HepG2 (cell line): ENCODE measurements at regions not wholly inside any gene's neighbourhood (a gene's known extent, or its start where the extent isn't known, plus 50 kb on each side); places are given as distances from the start of the nearest gene placed in this dataset.

Experiments used
- ATAC-seq: fragments of 200-7000 bp; cut with Tn5 transposase; 3 replicates; pipeline ENCODE4 v1.9.1; 2020; ENCODE audit warnings: mild to moderate bottlenecking, moderate library complexity
- BruUV-seq: library from RNA; stranded (reverse); fragments of 400-500 nt; replicated peaks from 2 replicates; lab custom pipeline; 2021; lab: Mats Ljungman, UMichigan
- CTCF ChIA-PET: fragments of 300-600 bp; formaldehyde crosslinking; extraction: SDS; loops from one replicate; lab custom pipeline; 2021; ENCODE audit warnings: low total read pairs, inconsistent platforms, low intra/inter-chr PET ratio; lab: Yijun Ruan, JAX
- POLR2A ChIA-PET: fragments of 350-600 bp; sonication (Branson Sonifier 250); formaldehyde crosslinking; loops from one replicate; lab custom pipeline; 2020; ENCODE audit warnings: antibody characterized with exemption, inconsistent platforms; lab: Yijun Ruan, JAX
- DNase-seq: peaks from one replicate; pipeline ENCODE4 v3.0.0-alpha.2; 2015; ENCODE audit warnings: low spot score
- FAIRE-seq: peaks from 3 replicates; lab custom pipeline; 2011; peaks lifted over from hg19 to GRCh38; lab: Jason Lieb, UNC
- H2AFZ ChIP-seq: one replicate; pipeline ENCODE4 v1.6.1; 2011; ENCODE audit warnings: low read length, inconsistent platforms
- H3K27ac ChIP-seq: fragments of 300-600 bp; 3 replicates; pipeline ENCODE4 v1.8.0; 2011; ENCODE audit warnings: mixed run types, mild to moderate bottlenecking, mixed read lengths, low read length, inconsistent platforms; ENCODE audit not compliant: insufficient read depth; ENCODE audit errors: extremely low read length
- H3K27me3 ChIP-seq, 2 experiments: fragments of 200-600 bp in 1 of 2; 2 replicates in 1 of 2; 3 replicates in 1 of 2; pipeline versions ENCODE4 v1.6.0 to v1.8.0; 2011; ENCODE audit warnings: low read length in 2 of 2, mild to moderate bottlenecking in 2 of 2, moderate library complexity in 2 of 2, inconsistent platforms in 1 of 2; ENCODE audit not compliant: insufficient read depth in 2 of 2, control insufficient read depth in 1 of 2
- H3K36me3 ChIP-seq, 2 experiments: fragments of 200-600 bp in 1 of 2; replicated peaks in 1 of 2; 2 replicates in 1 of 2; 3 replicates in 1 of 2; pipeline versions ENCODE4 v1.5.1 to v1.8.0; 2011; ENCODE audit warnings: low read length in 2 of 2, inconsistent platforms in 1 of 2; ENCODE audit not compliant: insufficient read depth in 2 of 2, control insufficient read depth in 1 of 2
- H3K4me1 ChIP-seq: 2 replicates; pipeline ENCODE4 v1.5.1; 2012; ENCODE audit warnings: low read length, inconsistent platforms; ENCODE audit not compliant: insufficient read depth
- H3K4me2 ChIP-seq: 2 replicates; pipeline ENCODE4 v1.6.0; 2011; ENCODE audit warnings: low read depth, low read length, inconsistent platforms
- H3K4me3 ChIP-seq, 3 experiments: fragments of 200-600 bp in 1 of 3; sonication (generic), shearing (Covaris generic) in 1 of 3; replicated peaks in 1 of 3; 2 replicates each; pipeline ENCODE4 v1.5.1; 2011 to 2016; ENCODE audit warnings: low read length in 3 of 3, inconsistent platforms in 2 of 3, low read depth in 2 of 3, mild to moderate bottlenecking in 2 of 3, control low read depth in 1 of 3, mixed read lengths in 1 of 3; ENCODE audit not compliant: insufficient read depth in 1 of 3
- H3K79me2 ChIP-seq: one replicate; pipeline ENCODE4 v1.6.1; 2011; ENCODE audit warnings: low read length, inconsistent platforms; ENCODE audit not compliant: insufficient read depth
- H3K9ac ChIP-seq: 2 replicates; pipeline ENCODE4 v1.6.0; 2011; ENCODE audit warnings: mild to moderate bottlenecking, low read depth, low read length, inconsistent platforms; ENCODE audit not compliant: insufficient read depth
- H3K9me3 ChIP-seq: 2 replicates; pipeline ENCODE4 v1.5.1; 2012; ENCODE audit warnings: mild to moderate bottlenecking, low read length
- H4K20me1 ChIP-seq: 2 replicates; pipeline ENCODE4 v1.6.0; 2011; ENCODE audit warnings: inconsistent platforms, mild to moderate bottlenecking, low read length, moderate library complexity; ENCODE audit not compliant: insufficient read depth
- ADNP ChIP-seq: sonication (generic); formaldehyde crosslinking; IDR thresholded peaks from 2 replicates; pipeline ENCODE4 v1.4.0; 2020; ENCODE audit warnings: missing genetic modification reagents
- ATRX ChIP-seq: sonication (generic); formaldehyde crosslinking; IDR thresholded peaks from 2 replicates; pipeline ENCODE4 v1.4.0; 2020; ENCODE audit warnings: missing genetic modification reagents, borderline replicate concordance
- EHMT2 ChIP-seq: fragments of 200-600 bp; sonication (generic); IDR thresholded peaks from 2 replicates; pipeline ENCODE4 v1.7.0; 2017; ENCODE audit warnings: antibody characterized with exemption, low read depth, low read length, borderline replicate concordance
- GATA4 ChIP-seq: sonication (generic); IDR thresholded peaks from 2 replicates; pipeline ENCODE4 v1.6.1; 2016; ENCODE audit warnings: antibody characterized with exemption, low read depth, borderline replicate concordance
- JDP2 ChIP-seq: sonication (generic); formaldehyde crosslinking; IDR thresholded peaks from 2 replicates; pipeline ENCODE4 v1.8.1; 2022; ENCODE audit warnings: missing genetic modification reagents, borderline replicate concordance
- MAFK ChIP-seq, 2 experiments: IDR thresholded peaks in 1 of 2; conservative IDR thresholded peaks in 1 of 2; 2 replicates each; pipeline ENCODE4 v1.6.1; 2011; ENCODE audit warnings: improper control_type of control experiment in 2 of 2, low read length in 2 of 2
- RFX5 ChIP-seq: IDR thresholded peaks from 2 replicates; pipeline ENCODE4 v1.6.1; 2011; ENCODE audit warnings: low read depth, low read length, improper control_type of control experiment
- SNAI1 ChIP-seq: sonication (generic); formaldehyde crosslinking; IDR thresholded peaks from 2 replicates; pipeline ENCODE4 v1.5.0; 2020; ENCODE audit warnings: mild to moderate bottlenecking, missing genetic modification reagents, borderline replicate concordance
- ZFP91 ChIP-seq: sonication (generic); formaldehyde crosslinking; IDR thresholded peaks from 2 replicates; pipeline ENCODE4 v1.9.0; 2022; ENCODE audit warnings: missing genetic modification reagents, mild to moderate bottlenecking, borderline replicate concordance
- ZNF337 ChIP-seq: sonication (generic); formaldehyde crosslinking; IDR thresholded peaks from 2 replicates; pipeline ENCODE4 v1.5.1; 2020; ENCODE audit warnings: missing genetic modification reagents, low read depth, mild to moderate bottlenecking, borderline replicate concordance
- ZNF451 ChIP-seq: sonication (generic); formaldehyde crosslinking; IDR thresholded peaks from 2 replicates; pipeline ENCODE4 v1.5.0; 2020; ENCODE audit warnings: mild to moderate bottlenecking, missing genetic modification reagents
- ZNF709 ChIP-seq: sonication (generic); formaldehyde crosslinking; IDR thresholded peaks from 2 replicates; pipeline ENCODE4 v1.5.0; 2020; ENCODE audit warnings: mild to moderate bottlenecking, missing genetic modification reagents
- WGBS: methylation state at CpG from one replicate; pipeline ENCODE4 v1.1.6; 2017; ENCODE audit warnings: low lambda C conversion rate; 5-methylcytosine and 5-hydroxymethylcytosine counted together
- in situ Hi-C: cut with HindIII; loops from 2 replicates; pipeline ENCODE4 v1.10.0; 2017; ENCODE audit warnings: low pct_unique_long_range_greater_than_20kb; ENCODE audit not compliant: extremely low pct_ligation_motif_present
- intact Hi-C: fragments of 100-400 bp; cut with micrococcal nuclease; formaldehyde crosslinking; loops from one replicate; pipeline ENCODE4 v1.10.0; 2022; ENCODE audit not compliant: unreplicated experiment
- TF ChIP-seq, protein P1 (sequence below): IDR thresholded peaks from 2 replicates; pipeline ENCODE4 v1.6.1; 2016; ENCODE audit warnings: missing compliant biosample characterization, missing genetic modification reagents, borderline replicate concordance
- TF ChIP-seq, protein P2 (sequence below): IDR thresholded peaks from 2 replicates; pipeline ENCODE4 v1.6.1; 2016; ENCODE audit warnings: mild to moderate bottlenecking, missing biosample characterization, missing genetic modification reagents

DNA sequence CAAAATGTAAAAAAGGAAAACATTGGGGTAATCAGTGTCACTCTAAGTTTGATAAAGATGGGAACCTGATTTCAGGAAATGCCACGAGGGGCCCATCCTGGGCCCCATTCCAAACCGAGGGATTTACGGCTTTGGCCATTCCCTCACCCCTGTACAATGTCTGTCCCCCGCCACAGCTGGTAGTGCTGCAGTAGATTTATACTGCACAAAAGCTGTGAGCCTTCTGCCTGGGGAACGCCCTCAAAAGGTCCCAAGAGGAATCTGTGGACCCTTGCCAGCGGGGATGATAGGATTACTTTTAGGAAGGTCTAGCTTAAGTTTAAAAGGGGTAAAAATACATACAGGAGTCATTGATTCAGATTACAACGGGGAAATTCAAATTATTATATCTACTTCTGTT, 173.4 kb upstream of the SGCG start (continued):
- TF ChIP-seq ZNF337 (no peak), ADNP (no peak), JDP2 (no peak), MAFK (conservative IDR thresholded peaks at IDR 0.05 in 1 of 2, IDR thresholded peaks at IDR 0.05 in 1 of 2; ENCODE audit: low read length in 2 of 2) (no peak), RFX5 (no peak), ZNF709 (CRISPR knock-in tag) (no peak)

DNA sequence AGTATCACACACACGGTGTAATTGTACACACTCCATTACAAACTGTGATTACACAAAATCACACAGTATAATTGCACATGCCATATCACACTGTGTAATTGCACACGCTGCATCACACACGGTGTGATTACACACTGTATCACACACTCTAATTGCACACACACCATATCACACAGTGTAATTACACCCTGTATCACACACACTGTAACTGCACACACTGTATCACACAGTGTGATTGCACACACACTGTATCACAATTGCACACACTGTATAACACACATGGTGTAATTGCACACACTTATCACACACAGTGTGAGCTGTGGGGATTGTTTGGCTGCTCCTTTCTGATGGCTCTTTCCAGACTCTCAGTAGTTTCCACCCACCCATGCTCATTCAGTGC, 162.6 kb upstream of the SGCG start:
- DNase-seq (no peak), ATAC-seq (no peak), FAIRE-seq (no peak)
- Histone ChIP-seq H3K36me3 (no peaks in the 10 kb centered on the region), H3K4me1 (no peaks in the 10 kb centered on the region), H3K4me3 (no peak overlapping the region), H2AFZ (no peak overlapping the region), H3K9ac (no peak overlapping the region), H3K79me2 (no peaks in the 10 kb centered on the region), H4K20me1 (no peaks in the 10 kb centered on the region), H3K4me2 (no peak overlapping the region), H3K9me3 (no peaks in the 10 kb centered on the region), H3K27ac (no peak overlapping the region), H3K27me3 (no peaks in the 10 kb centered on the region)
- POLR2A ChIA-PET, result no interaction called here
- TF ChIP-seq, protein P1, sequence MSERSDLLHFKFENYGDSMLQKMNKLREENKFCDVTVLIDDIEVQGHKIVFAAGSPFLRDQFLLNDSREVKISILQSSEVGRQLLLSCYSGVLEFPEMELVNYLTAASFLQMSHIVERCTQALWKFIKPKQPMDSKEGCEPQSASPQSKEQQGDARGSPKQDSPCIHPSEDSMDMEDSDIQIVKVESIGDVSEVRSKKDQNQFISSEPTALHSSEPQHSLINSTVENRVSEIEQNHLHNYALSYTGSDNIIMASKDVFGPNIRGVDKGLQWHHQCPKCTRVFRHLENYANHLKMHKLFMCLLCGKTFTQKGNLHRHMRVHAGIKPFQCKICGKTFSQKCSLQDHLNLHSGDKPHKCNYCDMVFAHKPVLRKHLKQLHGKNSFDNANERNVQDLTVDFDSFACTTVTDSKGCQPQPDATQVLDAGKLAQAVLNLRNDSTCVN (CRISPR knock-in tag), result no peak
- TF ChIP-seq SNAI1 (CRISPR knock-in tag) (no peak), EHMT2 (no peak), ATRX (CRISPR knock-in tag) (no peak), ZNF451 (CRISPR knock-in tag) (no peak), GATA4 (no peak), ZFP91 (CRISPR knock-in tag) (no peak)
- TF ChIP-seq, protein P2, sequence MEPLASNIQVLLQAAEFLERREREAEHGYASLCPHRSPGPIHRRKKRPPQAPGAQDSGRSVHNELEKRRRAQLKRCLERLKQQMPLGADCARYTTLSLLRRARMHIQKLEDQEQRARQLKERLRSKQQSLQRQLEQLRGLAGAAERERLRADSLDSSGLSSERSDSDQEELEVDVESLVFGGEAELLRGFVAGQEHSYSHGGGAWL, result no peak
- 26% methylated on average over 3 of the region's 3 CpGs for WGBS
- BruUV-seq, result no TSS peak
- intact Hi-C loops (no loop called here), in situ Hi-C loops (no loop called here)
- CTCF ChIA-PET, result no interaction called here
